ENCODE measurements at regions not wholly inside any gene's neighbourhood (a gene's known extent, or its start where the extent isn't known, plus 50 kb on each side); places are given as distances from the start of the nearest gene placed in this dataset.

- no peaks in the 10 kb centered on the region for H3K27me3 Mint-ChIP-seq (ENCODE audit: unreplicated experiment)
- H3K27ac Mint-ChIP-seq (ENCODE audit: unreplicated experiment): peak overlapping the region; percentile 86
- no peak for DNase-seq (ENCODE audit: low spot score)
- no peaks in the 10 kb centered on the region for H3K9me3 Mint-ChIP-seq (ENCODE audit: unreplicated experiment)
- no peak overlapping the region for H3K4me3 Mint-ChIP-seq (ENCODE audit: unreplicated experiment)
- H3K36me3 Mint-ChIP-seq (ENCODE audit: low read depth, unreplicated experiment): no peaks in the 10 kb centered on the region
- peaks cover 9% of the 10 kb centered on the region for H3K4me1 Mint-ChIP-seq (ENCODE audit: unreplicated experiment)
- TF ChIP-seq, protein P1, sequence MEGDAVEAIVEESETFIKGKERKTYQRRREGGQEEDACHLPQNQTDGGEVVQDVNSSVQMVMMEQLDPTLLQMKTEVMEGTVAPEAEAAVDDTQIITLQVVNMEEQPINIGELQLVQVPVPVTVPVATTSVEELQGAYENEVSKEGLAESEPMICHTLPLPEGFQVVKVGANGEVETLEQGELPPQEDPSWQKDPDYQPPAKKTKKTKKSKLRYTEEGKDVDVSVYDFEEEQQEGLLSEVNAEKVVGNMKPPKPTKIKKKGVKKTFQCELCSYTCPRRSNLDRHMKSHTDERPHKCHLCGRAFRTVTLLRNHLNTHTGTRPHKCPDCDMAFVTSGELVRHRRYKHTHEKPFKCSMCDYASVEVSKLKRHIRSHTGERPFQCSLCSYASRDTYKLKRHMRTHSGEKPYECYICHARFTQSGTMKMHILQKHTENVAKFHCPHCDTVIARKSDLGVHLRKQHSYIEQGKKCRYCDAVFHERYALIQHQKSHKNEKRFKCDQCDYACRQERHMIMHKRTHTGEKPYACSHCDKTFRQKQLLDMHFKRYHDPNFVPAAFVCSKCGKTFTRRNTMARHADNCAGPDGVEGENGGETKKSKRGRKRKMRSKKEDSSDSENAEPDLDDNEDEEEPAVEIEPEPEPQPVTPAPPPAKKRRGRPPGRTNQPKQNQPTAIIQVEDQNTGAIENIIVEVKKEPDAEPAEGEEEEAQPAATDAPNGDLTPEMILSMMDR (IDR thresholded peaks at IDR 0.05; ENCODE audit: unreplicated experiment): no peak
Measured at GRCh38 chr3:176663387-176663786, 533.9 kb downstream of the TBL1XR1 start.

DNA sequence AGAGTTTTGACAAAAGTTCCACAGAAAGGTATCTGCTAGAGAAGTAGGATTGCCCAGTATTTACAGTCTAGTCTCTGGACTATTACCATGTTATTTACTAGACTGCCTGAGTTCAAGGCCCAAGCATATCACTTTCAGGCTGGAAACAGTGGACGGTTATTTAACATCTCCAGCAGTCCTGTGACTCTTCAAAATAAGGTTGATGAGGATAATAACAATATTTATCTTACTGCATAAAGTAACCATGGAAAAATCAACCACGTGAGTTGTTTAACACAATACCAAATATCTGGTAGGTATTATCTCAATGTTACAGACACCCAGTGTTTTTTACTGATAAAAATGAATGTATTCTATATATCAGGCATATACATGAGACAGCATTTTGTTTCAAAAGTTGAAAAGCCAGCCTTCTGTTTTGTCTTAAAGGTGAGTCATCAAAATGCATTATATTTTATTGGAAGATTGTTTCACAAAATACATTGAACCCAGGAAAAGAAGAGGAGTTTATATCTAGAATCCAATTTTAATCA, 535.8 kb downstream of the TBL1XR1 start:
- H3K4me1 Mint-ChIP-seq (ENCODE audit: unreplicated experiment): peaks cover 9% of the 10 kb centered on the region
- H3K9me3 Mint-ChIP-seq (ENCODE audit: unreplicated experiment): no peaks in the 10 kb centered on the region
- DNase-seq (ENCODE audit: low spot score): no peak
- no peaks in the 10 kb centered on the region for H3K36me3 Mint-ChIP-seq (ENCODE audit: low read depth, unreplicated experiment)
- H3K27me3 Mint-ChIP-seq (ENCODE audit: unreplicated experiment): no peaks in the 10 kb centered on the region
- H3K27ac Mint-ChIP-seq (ENCODE audit: unreplicated experiment): no peak overlapping the region
- H3K4me3 Mint-ChIP-seq (ENCODE audit: unreplicated experiment): no peak overlapping the region
- TF ChIP-seq, protein P1 (IDR thresholded peaks at IDR 0.05; ENCODE audit: unreplicated experiment): no peak

DNA sequence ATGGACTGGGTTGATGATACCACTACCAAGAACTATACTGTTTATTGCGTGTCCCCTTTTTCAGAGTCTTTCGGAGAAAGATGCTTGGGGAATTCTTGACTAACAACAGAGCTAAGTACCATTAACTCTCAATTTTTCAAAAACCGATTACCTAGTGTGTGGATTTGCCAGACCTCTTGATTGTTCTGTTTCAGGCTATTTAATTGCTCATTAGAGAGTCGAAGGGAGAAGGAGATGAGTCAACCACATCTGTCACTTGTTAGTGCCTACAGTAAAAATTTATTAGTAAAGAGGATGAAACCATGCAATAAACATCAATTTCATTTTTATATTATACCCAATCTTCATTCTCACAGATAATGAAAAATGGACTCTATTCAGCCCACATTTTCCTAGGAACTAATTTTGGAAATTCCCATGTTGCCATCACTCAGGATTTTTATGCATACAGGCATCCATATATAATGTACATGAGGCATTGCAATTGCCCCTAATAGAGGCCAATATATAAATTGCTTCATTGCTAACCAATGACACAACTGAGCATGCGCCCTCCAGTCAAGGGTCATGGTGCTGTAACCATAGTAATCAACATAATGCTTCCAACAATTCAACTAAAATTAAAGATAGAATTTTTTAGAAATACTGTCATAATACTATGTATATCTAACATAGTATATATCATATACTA, 541.7 kb downstream of the TBL1XR1 start:
- DNase-seq (ENCODE audit: low spot score): no peak
- H3K4me3 Mint-ChIP-seq (ENCODE audit: unreplicated experiment): no peak overlapping the region
- no peaks in the 10 kb centered on the region for H3K9me3 Mint-ChIP-seq (ENCODE audit: unreplicated experiment)
- no peaks in the 10 kb centered on the region for H3K4me1 Mint-ChIP-seq (ENCODE audit: unreplicated experiment)
- no peaks in the 10 kb centered on the region for H3K36me3 Mint-ChIP-seq (ENCODE audit: low read depth, unreplicated experiment)
- no peak overlapping the region for H3K27ac Mint-ChIP-seq (ENCODE audit: unreplicated experiment)
- TF ChIP-seq, protein P1 (IDR thresholded peaks at IDR 0.05; ENCODE audit: unreplicated experiment): no peak
- no peaks in the 10 kb centered on the region for H3K27me3 Mint-ChIP-seq (ENCODE audit: unreplicated experiment)

DNA sequence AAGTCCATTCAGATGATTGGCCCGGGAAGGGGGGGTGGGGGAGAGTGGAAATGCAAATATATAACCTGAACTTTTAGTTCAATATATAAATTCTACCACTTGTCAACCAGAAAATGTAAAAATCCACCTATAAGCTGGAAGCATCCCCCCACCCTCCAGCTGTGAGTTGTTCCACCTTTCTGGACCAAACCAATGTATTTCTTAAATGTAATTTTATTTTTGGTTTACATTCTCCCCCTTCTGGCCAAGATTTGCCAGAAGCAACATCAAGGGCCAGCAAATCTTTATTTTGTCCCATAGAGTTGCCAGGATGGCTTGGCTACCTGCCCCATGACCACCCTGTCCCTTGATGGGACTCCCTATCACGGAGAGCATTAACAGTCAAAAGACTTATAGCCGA, 545.7 kb downstream of the TBL1XR1 start:
- Mint-ChIP-seq H3K27ac (ENCODE audit: unreplicated experiment) (no peak overlapping the region), H3K4me1 (ENCODE audit: unreplicated experiment) (no peaks in the 10 kb centered on the region), H3K9me3 (ENCODE audit: unreplicated experiment) (no peaks in the 10 kb centered on the region), H3K27me3 (ENCODE audit: unreplicated experiment) (no peaks in the 10 kb centered on the region), H3K4me3 (ENCODE audit: unreplicated experiment) (no peak overlapping the region), H3K36me3 (ENCODE audit: low read depth, unreplicated experiment) (no peaks in the 10 kb centered on the region)
- TF ChIP-seq, protein P1 (IDR thresholded peaks at IDR 0.05; ENCODE audit: unreplicated experiment): no peak
- no peak for DNase-seq (ENCODE audit: low spot score)

- DNase-seq (ENCODE audit: low spot score): no peak
- Mint-ChIP-seq H3K9me3 (ENCODE audit: unreplicated experiment) (no peaks in the 10 kb centered on the region), H3K27ac (ENCODE audit: unreplicated experiment) (no peak overlapping the region), H3K4me1 (ENCODE audit: unreplicated experiment) (no peaks in the 10 kb centered on the region), H3K36me3 (ENCODE audit: low read depth, unreplicated experiment) (no peaks in the 10 kb centered on the region), H3K4me3 (ENCODE audit: unreplicated experiment) (no peak overlapping the region), H3K27me3 (ENCODE audit: unreplicated experiment) (no peaks in the 10 kb centered on the region)
- TF ChIP-seq, protein P1 (IDR thresholded peaks at IDR 0.05; ENCODE audit: unreplicated experiment): peak; percentile 74
Measured at GRCh38 chr3:176650478-176650877, 546.8 kb downstream of the TBL1XR1 start.

Measured in endothelial cell (in vitro differentiated cells).